PC-3 (cell line): ENCODE measurements at regions not wholly inside any gene's neighbourhood (a gene's known extent, or its start where the extent isn't known, plus 50 kb on each side); places are given as distances from the start of the nearest gene placed in this dataset.

Experiments
- ATAC-seq: fragments of 200-7000 bp; cut with Tn5 transposase; 2 replicates; pipeline ENCODE4 v1.9.1; 2020; ENCODE audit warnings: mild to moderate bottlenecking, moderate library complexity
- BruUV-seq: library from RNA; stranded (reverse); fragments of 400-500 nt; replicated peaks from 2 replicates; lab custom pipeline; 2021; lab: Mats Ljungman, UMichigan
- CTCF ChIA-PET: fragments of 300-600 bp; sonication (Branson Sonifier 250); formaldehyde crosslinking; loops from one replicate; lab custom pipeline; 2022; ENCODE audit warnings: antibody characterized with exemption; lab: Charles Lee
- POLR2A ChIA-PET: fragments of 300-600 bp; sonication (Branson Sonifier 250); formaldehyde crosslinking; loops from one replicate; lab custom pipeline; 2022; ENCODE audit warnings: antibody characterized with exemption; ENCODE audit not compliant: unreplicated experiment; lab: Charles Lee
- DNase-seq: peaks from one replicate; pipeline ENCODE4 v3.0.0-alpha.2; 2015
- H2AFZ ChIP-seq: fragments of 300-600 bp; sonication (generic); 2 replicates; pipeline ENCODE4 v1.6.0; 2016; ENCODE audit warnings: antibody characterized with exemption, low read length
- H3F3A ChIP-seq: fragments of 300-600 bp; sonication (generic); one replicate; pipeline ENCODE4 v1.6.0; 2017; ENCODE audit warnings: antibody characterized with exemption, low read length, control low read depth, mild to moderate bottlenecking; ENCODE audit not compliant: unreplicated experiment
- H3K27ac ChIP-seq: fragments of 300-600 bp; sonication (generic); 2 replicates; pipeline ENCODE4 v1.5.1; 2016; ENCODE audit warnings: mild to moderate bottlenecking, low read length
- H3K27me3 ChIP-seq: fragments of 300-600 bp; sonication (generic); 2 replicates; pipeline ENCODE4 v1.6.1; 2016; ENCODE audit warnings: low read length, mixed read lengths
- H3K36me3 ChIP-seq: fragments of 300-600 bp; sonication (generic); 2 replicates; pipeline ENCODE4 v1.6.1; 2016; ENCODE audit warnings: low read depth, mixed run types, low read length, mixed read lengths
- H3K4me1 ChIP-seq: fragments of 300-600 bp; sonication (generic); 2 replicates; pipeline ENCODE4 v1.5.1; 2016; ENCODE audit warnings: low read length; ENCODE audit not compliant: insufficient read depth
- H3K4me2 ChIP-seq: fragments of 300-600 bp; sonication (generic); 2 replicates; pipeline ENCODE4 v1.6.0; 2016; ENCODE audit warnings: low read length
- H3K4me3 ChIP-seq: fragments of 300-600 bp; sonication (generic); 2 replicates; pipeline ENCODE4 v1.5.1; 2016; ENCODE audit warnings: mild to moderate bottlenecking, low read length, mixed read lengths
- H3K79me2 ChIP-seq: fragments of 300-600 bp; sonication (generic); 2 replicates; pipeline ENCODE4 v1.6.1; 2017; ENCODE audit warnings: low read length, mixed read lengths
- H3K9ac ChIP-seq: fragments of 300-600 bp; sonication (generic); 2 replicates; pipeline ENCODE4 v1.6.0; 2016; ENCODE audit warnings: mild to moderate bottlenecking, low read length
- H3K9me2 ChIP-seq: fragments of 300-600 bp; sonication (generic); replicated peaks from 2 replicates; pipeline ENCODE4 v1.6.1; 2016; ENCODE audit warnings: mixed run types, low read length, mixed read lengths
- H3K9me3 ChIP-seq: fragments of 300-600 bp; sonication (generic); 2 replicates; pipeline ENCODE4 v1.6.1; 2016; ENCODE audit warnings: low read length, mixed read lengths
- H4K20me1 ChIP-seq: fragments of 300-600 bp; sonication (generic); 2 replicates; pipeline ENCODE4 v1.6.1; 2016; ENCODE audit warnings: low read length, mixed read lengths
- EZH2 ChIP-seq: fragments of 300-600 bp; sonication (generic); IDR thresholded peaks from one replicate; pipeline ENCODE4 v1.6.1; 2017; ENCODE audit warnings: antibody characterized with exemption, mild to moderate bottlenecking, low read length; ENCODE audit not compliant: unreplicated experiment
- EZH2phosphoT487 ChIP-seq: fragments of 300-600 bp; sonication (generic); IDR thresholded peaks from 2 replicates; pipeline ENCODE4 v1.6.1; 2018; ENCODE audit warnings: mild to moderate bottlenecking, antibody characterized with exemption, low read length, borderline replicate concordance
- intact Hi-C: fragments of 100-400 bp; cut with micrococcal nuclease; formaldehyde crosslinking; loops from 2 replicates; pipeline ENCODE4 v1.9.0; 2023
- TF ChIP-seq, protein P1 (sequence below): fragments of 300-600 bp; sonication (generic); conservative IDR thresholded peaks from 2 replicates; pipeline ENCODE4 v1.5.1; 2017; ENCODE audit warnings: antibody characterized with exemption, low read depth, mild to moderate bottlenecking, low read length

- TF ChIP-seq EZH2, result no peak
- TF ChIP-seq EZH2phosphoT487, result no peak
- TF ChIP-seq, protein P1, sequence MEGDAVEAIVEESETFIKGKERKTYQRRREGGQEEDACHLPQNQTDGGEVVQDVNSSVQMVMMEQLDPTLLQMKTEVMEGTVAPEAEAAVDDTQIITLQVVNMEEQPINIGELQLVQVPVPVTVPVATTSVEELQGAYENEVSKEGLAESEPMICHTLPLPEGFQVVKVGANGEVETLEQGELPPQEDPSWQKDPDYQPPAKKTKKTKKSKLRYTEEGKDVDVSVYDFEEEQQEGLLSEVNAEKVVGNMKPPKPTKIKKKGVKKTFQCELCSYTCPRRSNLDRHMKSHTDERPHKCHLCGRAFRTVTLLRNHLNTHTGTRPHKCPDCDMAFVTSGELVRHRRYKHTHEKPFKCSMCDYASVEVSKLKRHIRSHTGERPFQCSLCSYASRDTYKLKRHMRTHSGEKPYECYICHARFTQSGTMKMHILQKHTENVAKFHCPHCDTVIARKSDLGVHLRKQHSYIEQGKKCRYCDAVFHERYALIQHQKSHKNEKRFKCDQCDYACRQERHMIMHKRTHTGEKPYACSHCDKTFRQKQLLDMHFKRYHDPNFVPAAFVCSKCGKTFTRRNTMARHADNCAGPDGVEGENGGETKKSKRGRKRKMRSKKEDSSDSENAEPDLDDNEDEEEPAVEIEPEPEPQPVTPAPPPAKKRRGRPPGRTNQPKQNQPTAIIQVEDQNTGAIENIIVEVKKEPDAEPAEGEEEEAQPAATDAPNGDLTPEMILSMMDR, result no peak
- H2AFZ ChIP-seq, result no peak overlapping the region
- DNase-seq (no peak), ATAC-seq (no peak)
- CTCF ChIA-PET, result no interaction called here
- H3K79me2 ChIP-seq, result no peaks in the 10 kb centered on the region
- H3K4me3 ChIP-seq, result no peak overlapping the region
- POLR2A ChIA-PET, result no interaction called here
- H3K9ac ChIP-seq, result no peak overlapping the region
- no peak overlapping the region for H3K27ac ChIP-seq
- no peak overlapping the region for H3K4me2 ChIP-seq
- H3K27me3 ChIP-seq, result no peaks in the 10 kb centered on the region
- no peaks in the 10 kb centered on the region; the same call in 1 of the 2 replicates for H3K9me3 ChIP-seq
- no peaks in the 10 kb centered on the region for H3K9me2 ChIP-seq
- intact Hi-C loops, result no loop called here
- H4K20me1 ChIP-seq, result no peaks in the 10 kb centered on the region
- H3K36me3 ChIP-seq, result no peaks in the 10 kb centered on the region
- no TSS peak for BruUV-seq
- no peaks in the 10 kb centered on the region for H3K4me1 ChIP-seq
- H3F3A ChIP-seq, result no peaks in the 10 kb centered on the region
Measured at GRCh38 chr5:162243651-162244050, 176.1 kb downstream of the GABRG2 start.

GRCh38 chr5:162248107-162248713 is 180.6 kb downstream of the GABRG2 start:
- Histone ChIP-seq H3K27me3 (no peaks in the 10 kb centered on the region), H3K9me3 (no peaks in the 10 kb centered on the region), H3K27ac (no peak overlapping the region), H3K9me2 (no peaks in the 10 kb centered on the region), H3K36me3 (no peaks in the 10 kb centered on the region), H4K20me1 (no peaks in the 10 kb centered on the region), H3K79me2 (no peaks in the 10 kb centered on the region), H3K4me2 (no peak overlapping the region), H3K4me1 (no peaks in the 10 kb centered on the region), H2AFZ (no peak overlapping the region), H3F3A (no peaks in the 10 kb centered on the region), H3K9ac (no peak overlapping the region), H3K4me3 (no peak overlapping the region)
- peak; percentile 33 for DNase-seq
- intact Hi-C loops, result no loop called here
- BruUV-seq, result no TSS peak
- TF ChIP-seq, protein P1, result peak; percentile 58
- TF ChIP-seq EZH2phosphoT487, result no peak
- ChIA-PET POLR2A (no interaction called here), CTCF (no interaction called here)
- ATAC-seq, result no peak

DNA sequence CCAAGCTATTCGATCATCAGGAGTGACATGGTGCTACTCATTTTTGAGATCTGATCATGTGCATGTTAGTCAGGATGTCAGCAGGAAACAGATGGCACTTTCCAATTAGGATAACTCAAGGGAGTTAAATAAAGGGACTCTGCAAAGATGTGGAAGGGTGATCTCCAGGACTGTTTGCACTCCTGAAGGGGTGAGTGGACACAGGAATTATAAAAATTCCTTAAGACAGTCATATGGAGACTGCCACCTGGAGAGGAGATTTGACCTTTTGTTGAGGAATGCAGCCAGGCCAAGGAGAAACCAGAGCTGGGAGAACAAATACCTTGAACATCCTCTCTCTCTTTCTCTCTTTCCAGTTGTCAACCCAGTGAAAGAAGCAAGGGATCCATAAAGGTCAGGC is 189.1 kb downstream of the GABRG2 start:
- H2AFZ ChIP-seq, result no peak overlapping the region
- BruUV-seq, result no TSS peak
- H4K20me1 ChIP-seq, result no peaks in the 10 kb centered on the region
- CTCF ChIA-PET, result no interaction called here
- H3K9me2 ChIP-seq, result no peaks in the 10 kb centered on the region
- no peak overlapping the region for H3K4me2 ChIP-seq
- no peaks in the 10 kb centered on the region for H3K4me1 ChIP-seq
- no peaks in the 10 kb centered on the region for H3K27me3 ChIP-seq
- intact Hi-C loops, result no loop called here
- ATAC-seq (no peak), DNase-seq (no peak)
- H3K4me3 ChIP-seq, result no peak overlapping the region
- no peak overlapping the region for H3K27ac ChIP-seq
- POLR2A ChIA-PET, result no interaction called here
- no peaks in the 10 kb centered on the region for H3K79me2 ChIP-seq
- H3K9me3 ChIP-seq, result no peaks in the 10 kb centered on the region; the same call in 1 of the 2 replicates
- TF ChIP-seq EZH2phosphoT487, result no peak
- no peak for TF ChIP-seq EZH2
- TF ChIP-seq, protein P1, result no peak
- no peaks in the 10 kb centered on the region for H3K36me3 ChIP-seq
- H3F3A ChIP-seq, result no peaks in the 10 kb centered on the region
- no peak overlapping the region for H3K9ac ChIP-seq
